ENCODE measurements at regions not wholly inside any gene's neighbourhood (a gene's known extent, or its start where the extent isn't known, plus 50 kb on each side); places are given as distances from the start of the nearest gene placed in this dataset.

GRCh38 chr11:98600786-98601773, 419.7 kb upstream of the CNTN5 start:
- TF ChIP-seq POLR2A (IDR thresholded peaks at IDR 0.05) (no peak), CTCF (IDR thresholded peaks at IDR 0.05 in 8 of 11, conservative IDR thresholded peaks at IDR 0.05 in 3 of 11) (no peak), POLR2AphosphoS5 (IDR thresholded peaks at IDR 0.05) (no peak)
